NAMALWA (cell line): ENCODE measurements at regions not wholly inside any gene's neighbourhood (a gene's known extent, or its start where the extent isn't known, plus 50 kb on each side); places are given as distances from the start of the nearest gene placed in this dataset.
"Not testable (repeated sequence)": the region's sequence is repeated elsewhere in the genome, so short reads cannot be mapped to it uniquely, and the experiment has no call there.

ENCODE experiments used
- DNase-seq: peaks from one replicate; pipeline ENCODE4 v3.0.0-alpha.2; 2015; ENCODE audit warnings: low spot score

DNA sequence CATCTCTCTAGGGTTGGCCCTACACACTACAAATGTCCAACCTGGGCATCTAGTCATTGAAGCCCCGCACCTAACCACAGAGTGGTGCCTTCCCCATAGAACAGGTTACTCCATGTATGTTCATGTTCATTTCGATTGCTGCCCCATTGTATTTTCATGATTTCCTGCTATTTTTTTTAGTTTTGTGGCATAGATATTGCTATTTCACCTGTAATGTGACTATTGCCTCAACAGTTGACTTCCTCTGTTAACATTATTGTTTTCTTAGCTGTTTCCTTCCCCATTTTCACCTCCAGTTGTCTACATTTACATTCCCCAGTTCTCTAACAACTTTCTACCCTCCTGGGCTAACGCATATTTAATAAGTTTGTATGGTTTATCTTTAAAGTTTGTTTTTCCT is 137.7 kb upstream of the RBMS3 start:
- DNase-seq, result no peak

DNA sequence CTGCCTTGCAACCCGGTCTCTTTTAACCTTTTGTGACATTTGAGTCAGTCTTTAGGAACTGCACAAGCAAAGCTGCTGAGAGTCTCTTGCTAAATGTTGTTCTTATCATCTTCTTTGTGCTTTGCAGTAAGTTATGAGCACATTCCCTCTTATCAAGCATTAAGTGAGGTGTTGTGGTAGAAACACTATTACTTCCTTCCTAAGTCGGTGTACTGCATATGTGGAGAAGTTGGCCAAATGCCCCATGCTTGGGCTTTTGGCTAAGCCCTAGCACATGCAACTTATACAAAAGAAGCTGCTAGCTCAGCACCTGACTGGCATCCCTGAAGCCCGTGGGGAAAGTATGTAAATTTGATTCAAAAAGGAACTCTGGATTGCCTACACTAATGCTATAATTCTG is 136.5 kb upstream of the RBMS3 start:
- DNase-seq, result no peak

DNA sequence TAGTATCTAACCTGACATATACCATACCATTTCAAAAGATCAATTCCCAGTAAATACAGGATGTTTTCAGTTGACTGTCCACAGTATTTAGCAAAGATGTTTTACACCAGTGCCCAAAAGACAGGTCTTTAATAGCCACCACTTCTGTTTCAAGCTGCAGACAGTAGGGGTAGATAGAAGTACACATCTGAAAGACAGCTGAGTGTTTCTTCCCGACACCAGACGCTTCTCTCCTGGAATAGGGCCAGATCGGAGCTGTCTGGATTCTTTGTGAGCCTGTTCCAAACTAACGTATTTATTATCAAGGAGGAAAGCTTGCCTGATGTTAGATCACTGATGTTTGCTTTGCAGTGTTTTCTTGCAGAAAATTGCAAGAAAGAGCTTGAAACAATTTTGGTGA is 136.1 kb upstream of the RBMS3 start:
- DNase-seq, result no peak

DNA sequence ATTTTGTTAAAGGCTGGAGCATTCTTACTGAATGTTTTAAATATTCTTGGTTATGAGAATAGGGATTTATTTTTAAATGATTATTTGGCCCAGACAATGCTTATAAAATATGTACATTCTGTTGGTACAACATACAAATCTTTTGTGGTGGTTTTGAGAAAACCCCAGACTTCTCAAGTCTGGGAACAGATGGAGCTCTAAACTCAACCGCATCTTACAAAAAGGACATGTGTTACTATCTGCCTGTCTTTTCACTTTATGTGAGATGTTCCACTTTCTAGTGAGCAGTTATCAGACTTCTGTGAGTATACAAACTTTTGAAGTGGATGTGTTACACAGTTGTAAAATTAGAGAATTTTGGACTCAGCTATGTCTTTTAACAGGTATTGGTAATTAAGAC is 135.5 kb upstream of the RBMS3 start:
- DNase-seq, result no peak

DNA sequence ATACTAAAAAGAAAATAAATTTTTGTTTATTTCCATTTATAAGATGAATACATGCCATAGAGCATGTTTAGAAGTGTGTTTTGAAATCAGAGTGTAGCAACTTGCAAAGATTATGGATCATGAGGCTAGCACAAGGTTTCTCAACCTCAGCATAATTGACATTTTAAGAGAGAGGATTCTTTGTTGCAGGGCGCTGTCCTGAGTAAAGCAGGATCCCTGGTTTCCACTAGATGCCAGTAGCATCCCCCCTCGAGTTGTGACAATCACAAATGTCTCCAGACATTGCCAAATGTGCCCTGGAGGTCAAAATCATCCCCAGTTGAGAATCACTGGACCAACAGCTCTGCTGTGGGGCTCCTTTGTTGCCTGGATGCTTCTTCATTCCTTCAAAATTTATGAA is 128.5 kb upstream of the RBMS3 start:
- no peak for DNase-seq

DNA sequence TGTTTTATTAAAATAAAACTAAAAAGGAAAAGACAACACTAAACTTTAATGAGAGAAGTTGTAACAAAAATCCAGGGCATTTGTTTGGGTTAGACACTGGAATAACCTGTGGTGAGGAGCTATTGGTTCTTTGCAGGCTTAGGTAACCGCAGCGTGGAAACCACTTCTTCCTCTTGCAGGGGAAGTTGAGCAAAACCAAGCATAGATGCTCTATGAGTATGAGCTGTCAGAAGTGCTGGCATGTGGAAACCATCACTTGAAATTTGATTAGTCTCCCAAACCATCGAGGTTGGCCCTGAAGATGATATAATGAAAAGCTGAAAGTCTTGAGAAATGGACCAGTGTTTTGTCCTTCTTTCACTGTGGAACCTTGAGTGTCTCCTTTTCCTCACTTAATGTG is 127.1 kb upstream of the RBMS3 start:
- no peak for DNase-seq

DNA sequence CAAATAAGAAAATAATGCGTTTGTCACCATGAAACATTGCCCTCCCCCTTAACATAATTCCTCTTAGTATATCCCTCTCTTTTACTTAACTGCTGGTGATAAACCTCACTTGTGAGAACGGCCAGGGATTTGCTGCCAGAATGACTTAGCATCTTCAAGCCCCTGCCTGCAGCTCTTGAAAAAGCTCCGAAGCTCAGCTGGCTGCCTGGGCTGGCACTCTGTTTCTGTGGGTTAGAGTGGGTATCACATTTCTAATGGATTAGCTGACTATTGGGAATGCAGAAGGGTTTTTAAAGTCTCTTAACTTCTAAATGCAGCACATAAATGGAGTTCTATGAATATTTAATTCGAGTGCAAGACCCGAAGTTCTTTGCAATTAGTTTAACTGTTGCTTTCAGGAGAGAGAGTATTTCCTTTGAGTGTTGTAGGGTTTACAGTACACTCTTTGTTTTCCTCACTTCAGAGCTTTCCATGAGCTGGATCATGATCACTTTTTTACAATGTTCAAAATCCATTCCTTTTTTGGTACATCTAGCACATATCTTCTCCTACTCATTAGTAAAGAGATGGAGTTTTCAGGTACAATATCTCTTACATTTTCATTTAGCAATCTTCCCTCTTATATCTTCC is 124.7 kb upstream of the RBMS3 start:
- DNase-seq, result no peak

DNA sequence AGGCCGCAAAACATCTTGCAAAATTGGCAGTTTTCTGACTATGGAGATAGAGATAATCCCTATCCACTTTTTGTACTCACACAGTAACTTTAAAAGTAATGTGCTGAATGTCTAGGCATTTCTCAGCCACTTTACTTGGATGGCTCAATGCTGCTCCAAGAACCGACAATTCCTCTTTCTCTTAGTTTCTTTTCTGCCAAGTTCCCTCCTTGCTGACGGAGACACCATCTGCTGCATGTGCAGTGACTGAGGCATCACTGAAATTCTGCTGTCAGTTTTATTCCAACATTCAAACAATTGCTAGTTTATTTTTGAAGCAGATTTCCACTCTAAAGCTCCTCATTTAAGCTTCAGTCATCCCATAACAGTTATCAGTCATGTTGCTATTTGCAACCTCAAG is 116.0 kb upstream of the RBMS3 start:
- DNase-seq, result no peak

DNA sequence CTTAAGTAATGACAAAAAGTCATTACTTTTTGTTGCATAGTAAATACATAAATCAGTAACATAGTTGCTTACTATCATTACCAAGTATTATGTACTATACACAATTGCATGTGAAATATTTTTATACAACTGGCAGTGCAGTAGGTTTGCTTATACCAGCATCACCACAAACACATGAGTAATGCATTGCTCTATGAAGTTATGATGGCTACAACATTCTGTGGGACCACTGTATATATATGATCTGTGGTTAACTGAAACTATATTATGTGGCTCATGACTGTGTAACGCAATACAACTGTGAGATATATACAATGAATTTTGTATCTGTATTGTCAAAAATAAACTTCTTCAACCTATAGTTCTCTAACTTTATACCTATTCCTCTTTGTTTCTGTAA is 113.7 kb upstream of the RBMS3 start:
- DNase-seq, result no peak

DNA sequence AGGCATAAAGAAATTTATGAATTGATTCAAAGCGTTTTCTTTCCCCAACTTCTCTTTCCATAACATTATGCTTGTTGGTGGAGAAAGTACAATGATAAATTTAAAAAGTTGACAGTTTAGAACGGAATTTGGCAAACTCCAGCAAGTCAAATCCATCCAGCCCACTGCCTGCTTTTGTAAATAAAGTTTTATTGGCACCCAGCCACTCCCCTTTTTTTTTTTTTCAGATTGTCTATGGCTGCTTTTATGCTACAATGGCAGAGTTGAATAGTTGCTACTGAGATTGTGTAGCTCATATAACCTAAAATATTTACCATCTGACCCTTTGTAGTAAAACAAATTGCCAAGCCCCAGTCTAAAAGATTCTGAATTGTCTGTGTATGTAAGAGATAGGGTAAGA is 112.8 kb upstream of the RBMS3 start:
- peak; percentile 5 for DNase-seq

DNA sequence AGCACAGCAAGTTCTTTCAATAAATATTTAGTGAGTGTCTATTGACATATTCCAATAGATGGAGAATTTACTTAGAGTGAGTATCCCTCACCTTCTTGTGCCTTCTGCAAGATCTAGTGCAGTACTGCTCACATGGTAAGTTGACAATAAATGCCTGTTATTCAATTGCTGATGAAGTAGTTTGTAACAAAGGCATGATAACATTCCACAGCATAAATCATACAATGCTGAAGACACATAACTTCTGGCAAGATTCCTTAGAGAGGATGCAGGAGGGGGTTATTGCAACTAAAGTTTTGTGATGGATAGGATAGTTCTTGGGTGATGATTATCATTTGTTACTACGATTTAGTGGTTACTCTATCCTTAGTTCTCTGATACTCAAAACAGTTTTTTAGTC is 112.2 kb upstream of the RBMS3 start:
- DNase-seq, result no peak

DNA sequence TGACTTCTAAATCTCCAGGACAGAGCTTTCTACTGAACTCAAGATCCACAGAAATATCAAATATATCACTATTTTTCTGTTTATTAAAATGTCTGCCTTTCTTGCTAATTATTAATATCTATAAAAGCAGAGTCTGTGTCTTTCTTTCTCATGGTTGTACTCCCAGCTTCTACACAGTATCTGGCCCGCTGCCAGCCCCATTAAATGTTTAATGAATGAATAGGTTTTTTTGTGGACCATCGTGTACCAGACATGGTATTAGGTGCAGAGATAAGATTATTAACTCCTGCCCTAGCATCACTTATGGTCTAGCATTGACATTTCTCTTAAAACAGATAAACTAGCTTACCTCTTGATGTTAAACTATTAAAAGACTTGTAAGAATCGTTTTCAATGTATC is 111.4 kb upstream of the RBMS3 start:
- DNase-seq, result no peak

DNA sequence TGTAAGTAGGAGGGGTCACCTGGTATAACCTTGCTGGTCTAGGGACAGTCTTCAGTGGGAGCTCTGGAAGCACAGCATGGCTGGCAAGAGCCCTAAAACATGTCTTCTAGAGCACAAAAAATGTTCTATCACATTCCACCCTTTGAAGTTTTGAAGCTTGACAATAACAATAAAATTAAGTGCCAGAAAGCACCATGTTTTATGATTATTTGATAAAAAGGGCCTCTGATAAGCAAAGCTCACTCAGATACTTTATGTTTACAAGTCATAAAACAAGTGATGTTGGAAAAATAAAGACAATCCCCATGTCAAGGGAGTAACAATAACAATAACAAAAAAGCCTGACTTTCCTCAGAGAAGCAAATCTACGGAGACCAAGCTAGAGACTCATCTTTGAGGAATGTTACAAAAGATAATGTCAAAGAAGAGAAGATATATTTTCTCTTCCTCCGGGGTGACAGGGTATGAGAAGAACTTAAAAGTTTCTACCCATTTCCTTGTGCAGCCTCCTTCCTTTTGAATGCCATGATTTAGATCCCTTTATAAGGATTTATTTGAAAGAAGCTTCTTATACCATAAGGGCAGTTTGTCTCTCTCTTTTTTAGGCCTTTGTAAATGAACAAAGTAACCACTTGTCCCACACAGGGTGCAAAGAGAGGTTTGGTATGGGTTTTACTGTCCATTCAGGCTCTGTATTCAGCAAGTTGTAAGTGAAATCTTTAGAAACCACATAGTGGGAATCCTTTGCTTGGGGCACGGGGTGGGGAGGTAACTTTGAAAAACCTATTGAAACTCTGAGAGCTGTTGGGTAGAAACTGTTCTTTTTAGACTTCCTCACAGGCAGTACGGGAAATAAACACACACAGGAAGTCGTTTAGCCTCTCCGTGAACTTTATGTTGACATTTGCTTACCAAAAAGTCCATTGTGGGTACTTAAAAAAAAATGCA is 109.6 kb upstream of the RBMS3 start:
- DNase-seq, result peak; percentile 23

DNA sequence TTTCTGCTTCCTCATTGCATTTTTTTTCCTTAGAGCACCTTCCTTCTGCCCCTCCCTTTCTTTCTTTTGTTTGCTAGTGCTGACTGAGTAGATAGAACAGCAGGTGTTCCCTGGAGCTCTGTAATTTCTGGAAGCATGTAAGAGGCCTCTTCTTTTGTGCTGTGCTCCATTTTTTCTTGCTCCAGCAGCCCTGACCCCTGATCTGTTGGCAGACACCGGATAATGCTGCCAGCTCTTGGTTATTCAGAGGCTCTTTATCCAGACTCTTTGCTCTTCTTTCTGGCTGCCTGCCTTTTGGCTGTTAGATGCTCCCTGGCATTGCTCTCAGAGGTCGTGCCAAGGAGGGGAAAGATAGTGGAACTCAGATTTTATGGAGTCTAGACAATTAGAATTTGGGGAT is 104.4 kb upstream of the RBMS3 start:
- DNase-seq, result no peak

DNA sequence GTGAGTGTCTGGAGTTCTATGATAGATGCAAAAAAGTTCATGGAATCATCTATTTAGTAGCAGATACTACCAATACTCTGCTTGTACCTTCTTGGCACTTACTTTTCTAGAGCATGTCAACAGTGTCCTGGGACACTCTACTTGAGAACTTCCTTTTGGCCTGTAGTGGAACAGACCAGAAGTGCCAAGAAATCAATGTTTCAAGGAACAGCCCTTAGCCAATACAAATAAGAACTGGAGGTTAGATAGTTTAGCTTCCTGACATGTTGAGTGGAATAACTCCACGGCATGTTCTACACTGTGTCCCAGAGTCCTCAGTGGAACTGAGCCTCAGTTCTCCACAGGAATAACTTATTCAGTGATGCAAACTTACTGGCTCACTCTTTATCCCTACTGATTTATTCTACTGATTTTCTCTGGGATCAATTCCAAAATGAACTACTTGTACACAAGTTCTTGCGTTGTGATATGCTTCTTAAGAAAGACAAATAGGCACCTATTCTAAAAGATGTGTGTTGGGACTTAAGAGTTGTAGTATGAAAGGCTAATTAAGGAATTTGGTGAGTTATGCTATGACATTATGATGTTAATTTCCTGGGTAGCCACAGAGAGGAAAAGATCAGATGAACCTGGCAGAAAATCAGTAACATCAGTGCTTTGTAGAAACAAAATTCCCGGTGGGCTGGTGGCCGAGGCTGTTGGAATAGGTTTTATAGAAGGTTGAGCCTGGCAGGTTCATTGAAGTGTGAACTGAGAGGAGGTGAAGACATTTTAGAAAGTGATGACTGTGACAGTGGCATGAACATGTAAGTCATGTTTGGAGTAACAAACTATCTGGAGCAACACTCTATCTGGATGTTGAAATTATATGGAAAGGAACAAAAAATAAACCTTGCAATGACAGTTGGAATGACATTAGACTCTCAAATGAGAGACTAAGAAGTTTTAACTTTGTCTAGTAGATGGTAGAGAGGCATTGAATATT is 101.8 kb upstream of the RBMS3 start:
- DNase-seq, result no peak

DNA sequence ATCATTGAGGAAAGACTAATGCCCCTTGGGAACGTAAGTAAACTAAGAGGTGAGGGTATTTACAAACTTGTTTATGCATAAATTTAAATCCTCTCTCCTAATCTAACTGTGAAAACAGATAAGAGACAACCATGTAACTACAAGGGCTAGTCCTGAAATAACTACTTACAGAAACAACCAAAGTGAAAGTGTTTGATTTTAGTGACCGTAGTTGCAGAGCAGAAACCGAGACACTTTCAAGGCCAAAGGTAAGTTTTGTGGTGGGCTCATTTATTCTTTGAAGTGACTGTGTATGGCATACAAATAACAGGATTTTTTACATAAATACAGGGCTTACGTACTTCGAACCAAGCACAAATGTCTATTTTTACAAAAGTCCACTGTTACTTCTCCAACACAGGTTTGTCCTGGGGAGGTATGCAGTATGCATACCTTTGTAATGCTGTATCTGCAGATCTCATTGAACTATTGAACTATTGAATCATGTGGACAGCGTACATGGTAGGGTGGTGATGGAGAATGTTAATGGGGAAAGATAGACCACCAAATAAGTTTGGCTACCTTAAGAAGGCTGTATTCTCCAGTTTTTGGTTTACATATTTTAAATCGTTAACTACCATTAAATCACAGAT is 99.6 kb upstream of the RBMS3 start:
- DNase-seq, result no peak

DNA sequence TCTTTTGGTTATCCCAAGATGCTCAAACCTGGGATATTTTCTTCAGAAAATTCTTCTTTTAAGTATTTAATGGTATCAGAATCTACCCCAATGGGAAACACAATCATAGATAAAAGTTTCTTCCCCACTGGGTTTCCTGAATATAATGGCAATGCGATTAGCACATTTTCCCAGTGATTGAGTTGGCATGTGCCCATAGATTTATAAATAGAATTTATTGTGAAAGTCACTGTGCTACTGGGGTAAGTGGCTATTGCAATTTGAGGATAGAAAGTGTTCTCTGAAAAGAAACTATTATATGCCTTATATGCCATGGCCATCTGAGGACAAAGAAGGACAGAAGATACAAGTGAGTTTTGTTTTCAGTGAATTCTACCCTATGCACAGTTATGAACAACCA is 99.0 kb upstream of the RBMS3 start:
- no peak for DNase-seq

DNA sequence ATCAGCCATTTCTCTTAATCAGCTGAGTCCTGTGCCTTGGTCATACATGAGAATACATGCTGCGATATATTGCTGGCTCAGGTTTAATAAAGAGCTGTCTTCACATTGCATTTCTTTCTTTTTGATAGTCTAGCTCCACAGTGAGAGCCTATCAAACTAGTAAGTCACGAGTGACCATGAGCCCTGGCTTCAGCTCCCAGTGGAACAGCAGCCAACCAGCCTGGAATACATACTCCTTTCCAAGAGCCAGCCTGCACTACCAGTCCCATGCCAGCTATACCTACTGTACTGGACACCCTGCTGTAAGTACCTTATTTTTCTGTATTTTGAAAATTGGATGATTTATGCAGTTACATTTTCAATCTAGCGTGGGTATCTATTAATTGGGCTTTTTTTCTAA is 98.0 kb upstream of the RBMS3 start:
- DNase-seq, result not testable (repeated sequence)

DNA sequence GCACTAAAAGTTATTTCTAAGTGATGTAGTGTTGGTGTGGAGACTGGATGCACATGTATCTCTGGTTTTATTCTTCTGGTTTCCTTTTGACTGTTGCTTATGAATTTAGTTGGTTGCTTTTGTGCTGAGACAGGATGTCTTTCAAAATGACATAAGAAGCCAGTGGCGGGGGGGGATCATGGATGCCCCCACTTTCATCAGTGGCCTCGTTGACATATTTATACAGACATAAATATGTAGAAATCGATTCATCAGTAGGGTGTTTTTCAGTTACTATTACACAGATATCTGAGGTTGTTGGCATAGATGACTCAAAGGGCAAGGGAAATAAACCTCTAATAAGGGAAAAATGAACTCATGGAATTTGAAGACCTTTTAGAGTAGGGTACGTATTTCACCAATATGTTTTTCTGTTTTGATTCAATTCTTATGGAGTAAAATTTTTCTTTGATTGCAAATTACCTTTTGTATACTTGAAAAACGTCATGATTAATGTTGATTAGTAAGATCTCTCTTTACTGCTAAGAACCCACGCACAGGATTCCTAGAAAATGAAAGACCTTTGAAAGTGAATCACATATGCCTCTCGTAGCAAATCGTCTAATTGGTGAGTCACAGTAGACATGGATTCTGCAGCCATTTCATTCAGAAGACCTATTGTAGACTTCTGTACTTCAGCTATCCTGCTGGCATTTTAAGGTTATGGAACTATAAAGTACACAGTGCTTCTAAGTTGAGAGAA is 97.4 kb upstream of the RBMS3 start:
- no peak for DNase-seq

DNA sequence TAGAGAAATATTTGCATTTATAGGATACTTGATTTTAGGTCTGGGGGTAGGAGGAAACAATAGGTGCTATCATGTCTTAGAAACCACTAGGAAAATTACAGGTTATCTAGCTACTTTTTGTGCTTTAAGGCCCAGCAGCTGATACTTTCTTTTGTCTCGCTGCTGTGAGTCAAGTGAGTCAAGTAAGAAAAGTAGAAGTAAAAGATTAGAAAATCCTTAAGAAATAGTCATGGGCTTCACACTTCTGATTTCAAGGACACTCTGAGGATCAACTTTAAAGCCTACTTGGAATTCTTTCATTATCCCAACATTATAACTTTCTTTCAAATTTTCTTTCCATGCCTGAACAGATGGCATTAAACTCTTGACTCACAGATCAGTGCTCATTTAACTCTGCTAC is 95.2 kb upstream of the RBMS3 start:
- no peak for DNase-seq

DNA sequence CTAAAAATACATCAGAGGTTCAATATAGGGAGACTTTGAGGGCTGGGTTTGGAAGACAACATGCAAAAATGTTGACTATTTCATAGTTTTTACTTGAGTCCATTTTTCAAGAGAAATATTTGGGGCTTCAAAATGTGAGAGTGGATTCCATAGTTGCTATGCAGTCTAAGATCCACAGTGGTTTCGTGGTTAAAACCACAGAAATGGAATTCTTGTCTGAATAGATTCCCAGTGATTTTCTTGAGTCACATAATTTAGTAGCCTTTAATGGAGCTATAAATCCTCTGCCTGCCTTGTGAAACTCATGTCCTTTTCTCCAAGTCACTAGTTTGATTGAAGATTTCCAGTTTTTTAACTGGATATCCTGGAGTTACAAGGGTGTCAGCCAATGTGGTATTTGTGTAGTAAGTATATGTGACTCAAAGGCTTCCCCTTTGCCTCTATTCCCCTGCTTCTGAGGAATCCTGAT is 94.7 kb upstream of the RBMS3 start:
- no peak for DNase-seq
